ENCODE measurements at regions not wholly inside any gene's neighbourhood (a gene's known extent, or its start where the extent isn't known, plus 50 kb on each side); places are given as distances from the start of the nearest gene placed in this dataset.
A peak's percentile ranks its signal among the peaks of the same experiment; 100 is the strongest.

GRCh38 chrX:137483554-137483953, 82.4 kb upstream of the ZIC3 start:
- no peak for DNase-seq (ENCODE audit: low spot score)

GRCh38 chrX:137482136-137482535, 83.8 kb upstream of the ZIC3 start:
- DNase-seq (ENCODE audit: low spot score): no peak

- DNase-seq (ENCODE audit: low spot score): no peak
Measured at GRCh38 chrX:137479386-137479785, 86.5 kb upstream of the ZIC3 start.

GRCh38 chrX:137441711-137442110, 124.2 kb upstream of the ZIC3 start:
- DNase-seq (ENCODE audit: low spot score): no peak

- peak; percentile 12 for DNase-seq (ENCODE audit: low spot score)
Measured at GRCh38 chrX:137432609-137433008, 133.3 kb upstream of the ZIC3 start.

- no peak for DNase-seq (ENCODE audit: low spot score)
Measured at GRCh38 chrX:137431693-137432488, 134.0 kb upstream of the ZIC3 start.

GRCh38 chrX:137430984-137431475, 134.9 kb upstream of the ZIC3 start:
- no peak for DNase-seq (ENCODE audit: low spot score)

GRCh38 chrX:137430301-137430700, 135.6 kb upstream of the ZIC3 start:
- no peak for DNase-seq (ENCODE audit: low spot score)

GRCh38 chrX:137428766-137429591, 136.9 kb upstream of the ZIC3 start:
- DNase-seq (ENCODE audit: low spot score): no peak

GRCh38 chrX:137428221-137428661, 137.7 kb upstream of the ZIC3 start:
- no peak for DNase-seq (ENCODE audit: low spot score)

GRCh38 chrX:137427816-137428215, 138.1 kb upstream of the ZIC3 start:
- no peak for DNase-seq (ENCODE audit: low spot score)

- DNase-seq (ENCODE audit: low spot score): no peak
Measured at GRCh38 chrX:137427426-137427778, 138.5 kb upstream of the ZIC3 start.

GRCh38 chrX:137426695-137427425, 139.1 kb upstream of the ZIC3 start:
- DNase-seq (ENCODE audit: low spot score): no peak

GRCh38 chrX:137425986-137426385, 139.9 kb upstream of the ZIC3 start:
- no peak for DNase-seq (ENCODE audit: low spot score)

GRCh38 chrX:137425273-137425902, 140.5 kb upstream of the ZIC3 start:
- DNase-seq (ENCODE audit: low spot score): no peak

- DNase-seq (ENCODE audit: low spot score): no peak
Measured at GRCh38 chrX:137424679-137425078, 141.2 kb upstream of the ZIC3 start.

- DNase-seq (ENCODE audit: low spot score): no peak
Measured at GRCh38 chrX:137423241-137423640, 142.7 kb upstream of the ZIC3 start.

GRCh38 chrX:137418086-137418485, 147.8 kb upstream of the ZIC3 start:
- DNase-seq (ENCODE audit: low spot score): no peak

- no peak for DNase-seq (ENCODE audit: low spot score)
Measured at GRCh38 chrX:137413190-137413589, 152.7 kb upstream of the ZIC3 start.

GRCh38 chrX:137405449-137406140, 160.3 kb upstream of the ZIC3 start:
- no peak for DNase-seq (ENCODE audit: low spot score)

GRCh38 chrX:137401092-137401491, 164.8 kb upstream of the ZIC3 start:
- no peak for DNase-seq (ENCODE audit: low spot score)

Measured in Ammon's horn (tissue), 1 donor.